Jurkat, Clone E6-1 (cell line): ENCODE measurements at regions not wholly inside any gene's neighbourhood (a gene's known extent, or its start where the extent isn't known, plus 50 kb on each side); places are given as distances from the start of the nearest gene placed in this dataset.

Experiments
- DNase-seq: peaks from one replicate; pipeline ENCODE4 v3.0.0-alpha.2; 2011; ENCODE audit warnings: low read depth, low spot score
- H3K4me3 ChIP-seq: 2 replicates; pipeline ENCODE4 v1.5.1; 2011; ENCODE audit warnings: mild to moderate bottlenecking, low read length, control low read depth, moderate library complexity

DNA sequence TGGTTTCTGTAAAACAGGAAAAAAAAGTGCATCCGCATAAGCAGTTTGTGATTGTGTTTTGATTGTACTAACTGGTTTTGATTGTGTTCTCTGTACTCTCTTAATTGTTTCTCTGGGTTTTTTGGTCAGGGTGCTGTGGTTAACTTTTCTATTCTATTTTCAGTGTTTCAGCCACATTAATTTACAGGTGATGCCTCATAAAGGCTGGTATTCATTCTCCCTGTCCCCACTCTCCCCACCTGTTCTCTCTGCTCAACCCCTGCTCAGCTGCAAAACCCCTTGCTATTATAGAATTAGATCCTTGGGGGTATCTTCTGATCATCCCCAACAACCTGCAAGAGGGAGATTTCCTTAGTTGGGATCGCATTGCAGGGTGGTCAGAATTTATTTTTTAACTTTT, 285.4 kb upstream of the AZI2 start:
- DNase-seq = no peak

DNA sequence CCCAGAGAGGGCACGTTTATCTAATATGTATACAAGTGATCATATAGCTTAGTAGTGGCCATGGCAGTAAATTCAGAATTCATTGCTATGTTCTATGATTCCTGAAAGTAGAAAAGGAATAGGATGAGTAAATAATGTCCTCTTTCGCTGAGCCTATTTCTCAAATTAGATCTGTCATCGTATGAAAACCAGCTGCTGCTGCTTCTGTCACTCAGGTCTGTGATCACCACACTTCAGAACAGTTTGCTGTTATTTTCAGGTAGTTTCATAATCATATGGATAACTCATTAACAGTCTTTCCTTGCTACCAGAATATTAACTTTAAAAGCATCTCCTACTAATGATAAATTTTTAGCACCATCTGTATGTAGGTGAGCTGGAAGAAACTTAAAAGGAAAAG, 289.1 kb upstream of the AZI2 start:
- no peak for DNase-seq
- no peak overlapping the region for H3K4me3 ChIP-seq

More for the DNA sequence above, 285.4 kb upstream of the AZI2 start:
- H3K4me3 ChIP-seq = no peak overlapping the region

DNA sequence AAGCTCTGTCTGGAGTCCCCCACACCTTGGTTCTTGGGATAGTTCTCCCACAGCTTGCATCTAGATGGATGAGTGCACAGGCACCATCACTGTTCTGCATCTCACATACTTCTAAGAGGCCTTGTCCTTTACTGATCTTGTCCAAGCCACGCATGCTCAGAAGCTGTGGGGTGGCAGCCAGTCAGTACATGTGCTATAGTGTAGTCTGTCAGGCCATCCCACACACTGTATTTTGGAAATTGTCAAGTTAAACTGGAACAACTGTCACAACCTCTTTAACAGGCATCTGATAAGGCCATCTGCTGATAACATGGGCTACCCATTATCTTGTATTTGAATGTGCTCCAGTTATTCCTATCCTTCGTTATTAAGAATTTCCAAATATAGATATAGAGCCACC, 296.5 kb upstream of the AZI2 start:
- no peak for DNase-seq
- H3K4me3 ChIP-seq = no peak overlapping the region

DNA sequence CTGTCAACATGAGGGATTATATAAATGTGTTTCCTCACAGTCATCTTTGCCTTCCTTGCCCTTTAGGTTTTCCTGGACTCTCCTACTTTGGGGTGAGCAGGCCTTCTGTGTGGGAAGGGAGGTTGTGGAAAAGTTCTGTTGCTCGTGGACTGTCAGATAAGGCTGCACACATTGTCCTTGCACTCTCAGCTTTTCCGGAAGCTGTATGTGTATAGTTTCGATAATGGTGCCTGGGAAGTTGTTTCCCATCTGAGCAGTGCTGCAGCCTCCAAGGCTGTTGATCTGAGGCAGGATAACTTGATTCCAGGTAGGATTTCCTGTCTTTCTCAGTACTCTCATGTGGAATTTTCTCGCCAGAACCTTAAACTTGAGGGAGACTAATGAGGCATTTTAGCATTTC, 297.8 kb upstream of the AZI2 start:
- H3K4me3 ChIP-seq = no peak overlapping the region

DNA sequence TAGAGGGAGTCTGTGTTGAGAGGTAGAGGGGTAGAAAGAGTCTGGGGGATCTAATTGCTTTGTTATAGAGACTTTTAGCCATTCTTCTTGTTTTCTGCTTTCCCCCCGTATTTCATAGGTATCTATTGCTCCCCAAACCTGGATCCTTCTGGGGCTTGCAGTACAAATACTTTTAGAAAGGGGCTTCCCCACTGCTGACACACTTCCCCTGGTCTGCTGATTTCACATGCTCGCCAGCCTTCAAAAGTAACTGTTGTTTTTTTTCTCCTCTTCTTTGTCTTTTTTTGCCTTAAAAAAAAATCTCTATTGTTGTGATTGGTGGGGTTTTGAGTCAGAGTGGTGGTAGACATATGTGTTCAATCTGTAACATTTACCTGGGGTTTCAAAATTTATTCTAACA, 300.6 kb upstream of the AZI2 start:
- H3K4me3 ChIP-seq = no peak overlapping the region
- no peak for DNase-seq

More for the DNA sequence above, 297.8 kb upstream of the AZI2 start:
- no peak for DNase-seq

DNA sequence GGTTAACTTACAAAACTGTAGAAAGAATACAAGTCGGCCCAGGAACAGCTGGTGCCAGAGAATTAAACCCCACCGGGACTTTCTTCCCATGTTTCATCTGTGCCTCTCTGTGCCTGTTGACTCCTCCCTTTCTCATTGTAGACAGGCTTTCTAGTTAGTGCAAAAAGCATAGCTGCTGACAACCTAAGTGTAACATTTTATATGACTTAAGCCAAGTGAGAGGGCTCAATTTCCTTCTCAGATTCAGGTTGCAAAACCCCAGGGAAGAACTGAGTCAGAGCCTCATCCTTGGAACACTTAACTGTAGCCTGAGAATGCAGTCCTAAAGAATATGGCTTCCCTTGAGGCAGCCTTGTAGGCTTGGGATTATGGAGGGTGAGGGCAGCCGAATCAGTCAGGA, 302.5 kb upstream of the AZI2 start:
- no peak overlapping the region for H3K4me3 ChIP-seq
- no peak for DNase-seq

DNA sequence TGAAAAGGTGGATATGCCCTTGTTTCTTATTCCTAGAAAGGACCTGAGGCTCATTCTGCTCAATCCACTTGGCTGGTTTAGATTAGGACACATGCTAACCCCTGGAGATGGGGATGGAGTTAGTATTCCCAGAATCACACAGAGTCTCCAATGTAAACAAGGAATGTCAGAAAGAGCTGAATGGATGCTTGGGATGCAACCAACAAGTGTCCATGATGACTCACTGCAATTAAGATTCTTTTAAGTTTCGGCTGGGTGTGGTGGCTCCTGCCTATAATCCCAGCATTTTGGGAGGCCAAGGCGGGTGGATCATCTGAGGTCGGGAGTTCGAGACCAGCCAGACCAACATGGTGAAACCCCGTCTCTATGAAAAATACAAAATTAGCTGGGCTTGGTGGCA, 315.5 kb upstream of the AZI2 start:
- no peak overlapping the region for H3K4me3 ChIP-seq
- no peak for DNase-seq

DNA sequence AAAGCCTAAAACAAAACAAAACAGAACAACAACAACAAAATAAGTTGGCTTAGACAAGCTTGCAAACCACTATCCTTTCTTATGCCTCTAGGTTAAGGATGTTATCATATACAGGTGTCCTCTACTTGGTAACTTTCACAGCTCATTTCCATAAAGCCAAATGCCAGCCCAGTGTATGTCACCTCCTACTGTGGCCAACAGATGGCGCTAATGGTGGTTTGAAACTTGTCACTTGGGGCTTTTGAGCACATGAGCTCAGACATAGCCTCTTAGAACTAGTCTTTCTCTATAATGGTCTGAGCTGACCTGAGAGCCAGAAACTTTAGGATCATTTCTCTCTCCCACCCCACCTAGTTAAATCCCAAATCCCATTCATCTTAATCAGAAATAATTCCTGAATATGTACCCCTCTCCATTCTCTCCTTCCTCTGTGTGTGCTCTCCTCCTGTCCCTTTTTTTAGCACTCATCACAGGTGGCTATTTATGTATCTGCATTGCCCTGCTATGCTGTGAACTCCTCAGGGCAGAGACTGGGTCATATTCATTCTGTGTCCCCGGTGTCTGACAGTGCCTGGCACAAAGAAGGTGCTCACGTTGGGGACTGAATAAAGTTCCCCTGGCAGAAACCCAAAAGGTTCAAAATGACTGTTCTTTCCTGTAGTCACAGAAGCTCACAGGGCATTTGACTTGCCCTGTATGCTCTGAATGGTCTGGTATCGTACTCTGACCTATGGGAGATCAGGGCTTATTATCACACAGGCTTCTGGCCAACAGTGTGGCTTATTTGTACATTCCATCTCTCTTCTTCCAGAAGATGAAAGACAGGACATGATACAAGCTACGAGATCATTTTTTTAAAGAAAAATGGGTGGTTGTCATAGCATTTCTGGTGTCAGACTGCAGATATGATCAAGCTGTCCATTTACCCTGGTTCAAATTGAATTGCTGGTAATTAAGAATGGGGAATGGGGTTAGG, 319.3 kb upstream of the AZI2 start:
- no peak overlapping the region for H3K4me3 ChIP-seq
- DNase-seq = peak; percentile 56

DNA sequence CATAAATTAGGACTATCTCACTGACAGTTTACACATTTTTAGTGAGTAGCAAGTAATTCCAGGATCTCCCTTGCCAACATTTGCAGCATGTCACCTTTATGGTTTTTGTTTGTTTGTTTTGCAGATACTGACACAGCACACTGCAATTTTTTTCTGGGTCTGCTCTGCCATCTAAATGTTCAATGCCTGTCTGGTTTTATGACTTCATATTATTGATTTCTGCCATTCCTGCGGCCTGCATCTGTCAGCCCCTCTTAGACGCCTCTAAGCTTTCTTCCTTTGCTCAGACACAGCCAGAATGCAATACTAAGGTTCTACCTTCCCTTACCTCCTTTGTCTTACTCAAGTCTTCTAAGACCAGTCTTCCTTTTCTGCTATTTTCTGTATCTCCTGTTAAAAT, 321.2 kb upstream of the AZI2 start:
- no peak for DNase-seq
- H3K4me3 ChIP-seq = no peak overlapping the region

DNA sequence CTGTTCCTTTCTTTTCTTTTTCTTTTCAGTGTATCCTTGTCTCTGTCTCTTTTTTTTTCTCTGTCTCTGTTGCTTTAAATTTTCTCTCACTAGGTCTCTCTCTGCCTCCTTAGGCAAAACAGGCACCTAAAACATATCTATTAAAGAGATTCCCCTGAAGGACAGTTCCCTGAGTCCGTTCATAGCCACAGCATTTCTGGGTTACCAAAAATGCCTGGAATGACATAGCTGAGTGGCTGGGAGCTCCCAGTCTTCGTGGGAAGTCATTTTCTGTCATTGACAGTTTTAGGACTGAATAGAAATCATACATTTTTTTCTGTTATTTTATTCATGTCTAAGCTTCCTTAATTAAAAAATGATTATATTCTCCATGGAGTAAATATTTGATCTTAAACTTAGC, 323.8 kb upstream of the AZI2 start:
- no peak overlapping the region for H3K4me3 ChIP-seq
- DNase-seq = no peak

DNA sequence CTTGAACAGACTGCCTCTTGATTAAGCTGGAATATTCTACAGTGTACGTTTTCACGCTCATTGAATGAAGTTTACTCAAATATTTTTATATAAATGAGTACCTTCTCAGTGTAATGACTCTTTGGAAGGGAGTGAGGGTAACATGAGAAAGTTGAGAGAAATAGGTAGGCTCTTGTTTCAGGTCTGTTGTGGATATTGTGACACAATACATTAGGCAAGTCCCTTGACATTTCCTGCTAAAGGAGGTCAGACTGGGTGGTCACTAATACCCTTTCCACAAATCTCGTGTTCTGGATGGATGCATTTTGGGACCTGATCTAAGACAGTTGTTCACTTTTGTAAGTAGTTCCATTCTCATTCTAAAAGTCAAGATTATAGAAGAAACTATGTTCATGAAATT, 324.8 kb upstream of the AZI2 start:
- H3K4me3 ChIP-seq = no peak overlapping the region
- no peak for DNase-seq

DNA sequence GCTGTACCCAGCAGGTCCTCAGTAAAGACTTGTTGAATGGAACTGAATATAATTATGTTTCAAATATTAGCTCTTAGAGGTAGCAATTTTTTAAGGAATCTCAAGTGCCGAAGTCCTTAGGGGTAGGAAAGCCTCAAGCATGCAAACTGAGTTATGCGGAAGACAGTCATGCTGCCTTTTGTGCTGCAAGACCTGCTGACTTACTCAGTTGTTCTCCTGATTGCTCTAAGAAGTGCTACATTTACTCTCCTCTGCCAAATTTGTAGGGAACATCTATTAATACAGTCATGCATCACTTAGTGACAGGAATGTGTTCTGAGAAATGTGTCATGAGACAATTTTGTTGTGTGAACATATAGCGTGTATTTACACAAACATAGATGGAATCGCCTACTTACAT, 325.6 kb upstream of the AZI2 start:
- no peak for DNase-seq
- no peak overlapping the region for H3K4me3 ChIP-seq

DNA sequence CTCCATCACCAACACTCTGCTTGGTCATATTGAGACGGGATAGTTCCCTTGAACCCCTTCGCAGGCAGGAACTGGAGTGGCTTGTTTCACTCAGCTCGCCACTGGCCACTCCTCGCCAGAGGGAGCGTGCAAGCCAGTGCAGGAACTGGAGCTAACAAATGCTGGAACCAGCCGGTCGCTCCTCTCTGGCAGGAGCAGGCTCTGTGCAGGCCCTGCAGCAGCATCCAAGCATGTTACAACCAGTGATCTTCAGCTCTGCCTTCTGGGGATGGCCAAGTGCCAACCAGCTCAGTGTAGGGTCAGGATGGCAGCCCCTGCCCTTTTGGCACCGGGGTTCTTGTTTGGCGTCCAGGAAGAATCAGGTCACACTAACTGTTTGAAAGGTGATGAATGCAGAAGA, 329.0 kb upstream of the AZI2 start:
- no peak for DNase-seq
- H3K4me3 ChIP-seq = no peak overlapping the region

DNA sequence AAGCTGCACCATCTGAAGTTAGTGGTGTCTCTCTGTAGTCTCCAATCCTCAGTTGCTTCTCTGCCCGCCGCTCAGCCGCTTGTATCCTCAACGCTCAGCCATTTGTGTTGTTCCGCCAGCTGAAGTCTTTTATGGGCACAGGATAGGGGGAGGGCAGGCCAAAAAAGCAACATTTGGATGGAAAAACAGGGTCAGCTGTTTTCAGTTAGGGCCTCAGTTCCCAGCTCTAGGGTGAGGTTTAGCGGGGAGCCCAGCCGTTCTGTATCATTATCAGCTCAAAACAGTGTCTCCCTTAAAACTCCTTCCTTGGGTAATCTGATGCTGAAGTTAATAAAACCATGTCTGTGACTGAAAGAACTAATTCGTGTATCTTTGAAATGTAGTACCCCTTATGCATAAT, 329.5 kb upstream of the AZI2 start:
- DNase-seq = no peak
- no peak overlapping the region for H3K4me3 ChIP-seq

DNA sequence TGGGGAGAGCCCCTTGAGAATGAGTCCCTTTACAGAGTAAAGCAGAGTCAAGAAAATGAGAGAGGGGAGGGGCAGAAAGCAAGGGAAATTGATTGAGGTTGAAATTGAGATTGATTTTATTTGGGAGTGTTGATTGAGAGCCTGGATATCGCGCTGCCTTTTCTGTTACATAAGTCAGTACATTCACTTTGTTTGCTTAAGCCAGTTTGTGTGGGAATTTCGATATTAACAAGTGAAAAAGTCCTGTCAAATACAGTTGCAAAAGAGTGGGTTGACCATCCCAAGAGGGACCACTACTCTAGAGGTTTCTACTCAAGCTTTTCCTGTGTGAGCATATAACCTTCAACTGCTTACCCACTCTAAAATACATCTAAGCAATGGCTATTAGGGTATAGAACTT, 331.4 kb upstream of the AZI2 start:
- DNase-seq = no peak
- H3K4me3 ChIP-seq = no peak overlapping the region

DNA sequence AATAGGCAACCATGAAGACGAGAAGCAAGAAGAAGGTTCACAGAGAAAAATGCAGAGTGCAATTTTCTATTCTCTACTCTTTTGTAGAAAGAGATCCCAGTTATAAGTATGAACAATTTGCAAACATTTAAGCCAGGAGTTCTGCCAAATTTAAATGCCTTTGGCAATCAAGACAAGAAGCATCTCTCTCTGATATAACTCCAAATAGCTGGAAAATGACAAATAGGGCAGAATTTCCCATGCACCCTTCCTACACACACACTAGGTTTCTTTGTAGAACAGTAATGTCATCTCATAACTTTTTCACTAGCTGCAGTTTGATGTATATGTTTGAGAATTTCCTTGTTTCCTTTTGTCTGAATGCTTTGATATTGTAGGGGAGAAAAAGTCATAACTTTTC, 333.5 kb upstream of the AZI2 start:
- no peak overlapping the region for H3K4me3 ChIP-seq
- no peak for DNase-seq

DNA sequence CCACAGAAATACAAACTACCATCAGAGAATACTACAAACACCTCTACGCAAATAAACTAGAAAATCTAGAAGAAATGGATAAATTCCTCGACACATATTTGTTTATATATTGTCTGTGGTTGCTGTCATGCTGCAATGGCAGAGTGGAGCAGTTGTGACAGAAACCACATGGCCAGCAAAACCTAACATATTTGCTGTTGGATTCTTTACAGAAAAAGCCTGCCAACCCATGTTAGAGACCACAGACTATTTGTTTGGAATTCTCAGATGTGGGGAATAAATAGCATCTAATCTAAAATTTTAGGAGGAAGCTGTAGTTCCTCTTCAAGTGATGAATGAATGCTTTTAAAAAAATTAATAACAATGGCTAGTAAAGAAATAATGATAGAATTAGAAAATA, 341.6 kb upstream of the AZI2 start:
- no peak for DNase-seq
- H3K4me3 ChIP-seq = no peak overlapping the region

DNA sequence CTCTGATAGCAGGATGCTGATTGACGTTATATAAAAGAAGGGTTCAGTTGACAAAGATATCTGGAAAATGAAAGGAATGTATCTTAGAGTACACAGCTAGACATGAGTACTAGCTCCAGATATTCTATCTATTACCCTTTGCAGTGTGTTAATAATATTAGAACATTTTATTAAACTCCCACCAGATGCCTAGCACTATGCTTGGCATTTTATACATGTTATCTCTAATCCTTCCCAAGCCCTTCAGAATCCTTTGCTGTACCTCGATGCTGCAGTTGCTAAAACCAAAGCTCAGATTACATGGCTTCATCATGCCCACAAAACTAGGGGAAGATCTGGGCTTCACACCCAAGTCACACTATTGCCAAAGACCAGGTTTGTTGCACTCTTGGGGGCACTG, 350.1 kb upstream of the AZI2 start:
- no peak for DNase-seq
- no peak overlapping the region for H3K4me3 ChIP-seq

DNA sequence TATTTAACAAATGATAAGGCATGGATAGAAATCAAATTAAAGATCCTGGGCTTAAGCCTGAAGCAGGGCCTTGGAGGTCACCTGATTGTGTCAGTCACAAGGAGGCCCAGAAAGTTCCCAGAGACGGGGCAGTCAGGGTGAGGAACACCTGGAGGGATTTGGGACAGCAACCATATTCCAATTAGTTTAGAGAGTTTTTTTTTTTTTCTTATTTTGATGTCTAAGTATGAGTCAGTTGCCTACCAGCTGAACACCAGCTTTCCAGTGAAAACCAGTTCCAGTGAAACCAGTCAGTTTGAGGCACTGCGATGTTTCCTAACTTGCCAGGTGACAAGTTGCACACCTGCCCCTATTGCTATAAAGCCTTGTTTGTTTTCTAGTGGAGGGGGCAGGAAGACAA, 350.7 kb upstream of the AZI2 start:
- DNase-seq = no peak
- no peak overlapping the region for H3K4me3 ChIP-seq

DNA sequence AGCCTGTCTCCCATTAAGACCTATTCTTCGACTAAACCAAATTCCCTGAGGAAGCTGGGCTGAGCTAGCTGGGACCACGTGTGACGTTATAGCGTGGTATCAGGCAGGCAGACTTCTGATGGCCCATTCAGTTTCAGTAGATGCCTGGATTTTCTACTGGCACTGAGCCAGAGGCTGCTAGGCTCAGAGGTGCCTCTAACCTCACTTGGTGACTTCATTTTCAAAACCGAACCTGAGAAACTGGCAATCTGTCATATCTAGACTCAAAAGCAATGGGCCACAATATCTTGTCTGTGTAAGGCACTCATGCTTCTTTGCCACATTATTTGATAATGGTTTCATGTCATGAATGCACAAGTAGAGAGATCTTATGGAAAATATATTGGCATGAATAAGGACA, 352.1 kb upstream of the AZI2 start:
- no peak for DNase-seq
- no peak overlapping the region for H3K4me3 ChIP-seq

DNA sequence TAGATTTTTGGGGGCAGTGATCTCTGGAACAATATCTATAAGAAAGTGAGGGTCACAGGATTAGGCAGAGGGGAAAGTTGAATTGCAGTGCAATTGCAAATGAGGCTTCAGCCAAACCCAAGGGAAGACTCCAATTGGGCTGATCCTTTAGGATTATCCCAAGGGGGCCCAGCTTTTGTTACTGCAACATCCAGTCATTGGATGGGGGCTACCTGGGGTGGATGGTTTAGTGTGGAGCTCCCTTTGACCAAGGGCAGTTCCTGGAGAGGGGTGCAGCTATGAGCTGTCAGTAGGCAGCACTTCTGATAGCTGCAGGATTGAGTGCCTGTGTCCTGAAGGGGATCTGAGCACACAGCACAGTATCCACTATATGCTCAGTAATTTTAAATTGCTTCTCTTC, 355.2 kb upstream of the AZI2 start:
- no peak overlapping the region for H3K4me3 ChIP-seq
- no peak for DNase-seq
